GM12891 (cell line): ENCODE measurements at regions not wholly inside any gene's neighbourhood (a gene's known extent, or its start where the extent isn't known, plus 50 kb on each side); places are given as distances from the start of the nearest gene placed in this dataset.

Experiments
- POLR2A ChIP-seq: IDR thresholded peaks from 2 replicates; pipeline ENCODE4 v1.6.1; 2011; ENCODE audit warnings: low read depth, low read length, control low read depth
- POLR2AphosphoS5 ChIP-seq: IDR thresholded peaks from 2 replicates; pipeline ENCODE4 v1.6.1; 2011; ENCODE audit warnings: low read depth, low read length, control low read depth
- TAF1 ChIP-seq: IDR thresholded peaks from 2 replicates; pipeline ENCODE4 v1.6.1; 2011; ENCODE audit warnings: low read depth, low read length, control low read depth

DNA sequence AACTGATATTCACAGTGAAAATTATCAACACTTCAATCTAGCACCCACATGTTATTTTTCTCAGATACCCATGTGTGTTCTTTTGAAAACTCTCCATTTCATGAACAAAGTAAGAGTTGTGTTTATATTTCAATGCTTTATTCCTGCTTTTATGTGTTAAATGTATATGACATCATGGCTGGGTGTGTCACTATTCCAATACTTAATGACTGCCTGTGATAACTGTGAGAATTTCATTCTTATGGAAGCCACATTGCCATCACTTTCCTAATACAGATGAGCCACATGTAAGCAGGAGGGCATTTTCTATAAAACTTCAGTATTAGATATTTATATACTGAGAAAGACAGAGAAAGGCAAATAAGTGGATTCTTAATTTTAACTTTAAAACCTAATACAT lies 100.4 kb upstream of the FIGN start:
- TF ChIP-seq POLR2A = no peak
- TF ChIP-seq TAF1 = no peak
- no peak for TF ChIP-seq POLR2AphosphoS5
